Stomach (tissue), 8 donors: ENCODE measurements at regions not wholly inside any gene's neighbourhood (a gene's known extent, or its start where the extent isn't known, plus 50 kb on each side); places are given as distances from the start of the nearest gene placed in this dataset.

Source experiments
- DNase-seq, 2 donors: peaks; one replicate each; pipeline versions ENCODE4 v3.0.0 to v3.0.0-alpha.2; 2013 to 2019
- H3K27ac ChIP-seq, 5 donors: fragments of 200-600 bp in 4 of 5; sonication (generic) in 4 of 5; one replicate each; pipeline ENCODE4 v1.5.1; 2013 to 2019; ENCODE audit warnings: mild to moderate bottlenecking in 1 of 5, moderate library complexity in 1 of 5
- H3K27me3 ChIP-seq, 3 donors: fragments of 200-600 bp; sonication (generic); one replicate each; pipeline ENCODE4 v1.5.1; 2017 to 2019; ENCODE audit warnings: mixed run types in 1 of 3
- H3K36me3 ChIP-seq, 4 donors: fragments of 200-600 bp; sonication (generic); 1 replicate in 3 of 4; 2 replicates in 1 of 4; pipeline ENCODE4 v1.5.1; 2016 to 2019
- H3K4me1 ChIP-seq, 4 donors: fragments of 200-600 bp; sonication (generic); one replicate each; pipeline ENCODE4 v1.5.1; 2016 to 2019
- H3K4me3 ChIP-seq, 4 donors: fragments of 200-600 bp; sonication (generic) in 3 of 4; one replicate each; pipeline ENCODE4 v1.5.1; 2016 to 2019; ENCODE audit warnings: mild to moderate bottlenecking in 1 of 4
- H3K9me3 ChIP-seq, 4 donors: fragments of 200-600 bp; sonication (generic); one replicate each; pipeline ENCODE4 v1.5.1; 2016 to 2019
- EP300 ChIP-seq: sonication (generic); formaldehyde crosslinking; IDR thresholded peaks from one replicate; pipeline ENCODE4 v1.6.1; 2017; ENCODE audit warnings: antibody characterized with exemption
- POLR2A ChIP-seq, 4 donors: fragments of 450-650 bp; IDR thresholded peaks; one replicate each; pipeline ENCODE4 v1.6.1; 2016; ENCODE audit warnings: antibody characterized with exemption in 4 of 4, control low read depth in 2 of 4, mild to moderate bottlenecking in 1 of 4, moderate library complexity in 1 of 4
- POLR2AphosphoS5 ChIP-seq, 3 donors: sonication (generic); formaldehyde crosslinking; IDR thresholded peaks; one replicate each; pipeline ENCODE4 v1.6.1; 2016; ENCODE audit warnings: antibody characterized with exemption in 3 of 3
- WGBS, 5 donors: extraction: QIAGEN DNeasy Blood & Tissue Kit in 3 of 5; methylation state at CpG; one replicate each; pipeline versions ENCODE4 v1.1.5 to v1.1.7; 2013 to 2018; 5-methylcytosine and 5-hydroxymethylcytosine counted together
- intact Hi-C: fragments of 100-400 bp; cut with DNase I; formaldehyde crosslinking; loops from one replicate; pipeline ENCODE4 v1.15.1; 2023; ENCODE audit warnings: low total_unique reads
- TF ChIP-seq, protein P1 (sequence below), 7 experiments: fragments of 450-650 bp in 4 of 7; fragments of 200-600 bp in 3 of 7; sonication (generic) in 3 of 7; IDR thresholded peaks; one replicate each; pipeline ENCODE4 v1.5.1; 2016 to 2019; ENCODE audit warnings: antibody characterized with exemption in 7 of 7, control low read depth in 2 of 7, mild to moderate bottlenecking in 1 of 7
- donor health status: healthy with polysubstance abuse.
- donor health status: Bipolar disorder and iron deficiency.
- donor health status: healthy.

DNA sequence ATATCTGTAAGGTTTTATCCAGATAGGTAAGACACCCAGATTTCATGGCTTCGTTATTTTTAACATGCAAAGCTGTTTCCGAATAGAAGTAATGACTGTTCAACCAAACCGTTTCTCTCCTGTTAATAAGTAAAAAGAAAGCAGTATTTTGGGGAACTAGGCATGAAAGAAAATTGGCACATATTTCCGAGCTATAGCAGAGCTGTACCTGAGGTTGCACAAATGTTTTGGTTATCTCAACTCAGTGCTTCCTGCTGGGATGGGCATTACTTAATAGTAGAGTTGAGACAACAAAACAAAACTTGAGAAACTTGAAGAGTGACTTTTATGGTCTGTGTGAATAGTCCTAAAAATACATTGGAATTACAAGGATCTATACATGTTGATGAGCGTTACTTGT, 564.3 kb upstream of the SORCS1 start:
- H3K27me3 ChIP-seq: no peaks in the 10 kb centered on the region
- H3K4me1 ChIP-seq: no peaks in the 10 kb centered on the region
- TF ChIP-seq, protein P1, sequence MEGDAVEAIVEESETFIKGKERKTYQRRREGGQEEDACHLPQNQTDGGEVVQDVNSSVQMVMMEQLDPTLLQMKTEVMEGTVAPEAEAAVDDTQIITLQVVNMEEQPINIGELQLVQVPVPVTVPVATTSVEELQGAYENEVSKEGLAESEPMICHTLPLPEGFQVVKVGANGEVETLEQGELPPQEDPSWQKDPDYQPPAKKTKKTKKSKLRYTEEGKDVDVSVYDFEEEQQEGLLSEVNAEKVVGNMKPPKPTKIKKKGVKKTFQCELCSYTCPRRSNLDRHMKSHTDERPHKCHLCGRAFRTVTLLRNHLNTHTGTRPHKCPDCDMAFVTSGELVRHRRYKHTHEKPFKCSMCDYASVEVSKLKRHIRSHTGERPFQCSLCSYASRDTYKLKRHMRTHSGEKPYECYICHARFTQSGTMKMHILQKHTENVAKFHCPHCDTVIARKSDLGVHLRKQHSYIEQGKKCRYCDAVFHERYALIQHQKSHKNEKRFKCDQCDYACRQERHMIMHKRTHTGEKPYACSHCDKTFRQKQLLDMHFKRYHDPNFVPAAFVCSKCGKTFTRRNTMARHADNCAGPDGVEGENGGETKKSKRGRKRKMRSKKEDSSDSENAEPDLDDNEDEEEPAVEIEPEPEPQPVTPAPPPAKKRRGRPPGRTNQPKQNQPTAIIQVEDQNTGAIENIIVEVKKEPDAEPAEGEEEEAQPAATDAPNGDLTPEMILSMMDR (IDR thresholded peaks at IDR 0.05): no peak
- no peak for TF ChIP-seq POLR2A (IDR thresholded peaks at IDR 0.05)
- TF ChIP-seq POLR2AphosphoS5 (IDR thresholded peaks at IDR 0.05): no peak
- TF ChIP-seq EP300: no peak
- intact Hi-C loops: no loop called here
- peaks cover 0 to 11% (median 2%) of the 10 kb centered on the region in 4 donors for H3K9me3 ChIP-seq
- no peak overlapping the region for H3K27ac ChIP-seq
- DNase-seq: peak in 1 of 2 donors; percentile 47
- H3K4me3 ChIP-seq: no peak overlapping the region
- no peaks in the 10 kb centered on the region for H3K36me3 ChIP-seq
- 20 to 53% (median 30%) methylated on average over 5 of the region's 5 CpGs for WGBS, 5 donors

DNA sequence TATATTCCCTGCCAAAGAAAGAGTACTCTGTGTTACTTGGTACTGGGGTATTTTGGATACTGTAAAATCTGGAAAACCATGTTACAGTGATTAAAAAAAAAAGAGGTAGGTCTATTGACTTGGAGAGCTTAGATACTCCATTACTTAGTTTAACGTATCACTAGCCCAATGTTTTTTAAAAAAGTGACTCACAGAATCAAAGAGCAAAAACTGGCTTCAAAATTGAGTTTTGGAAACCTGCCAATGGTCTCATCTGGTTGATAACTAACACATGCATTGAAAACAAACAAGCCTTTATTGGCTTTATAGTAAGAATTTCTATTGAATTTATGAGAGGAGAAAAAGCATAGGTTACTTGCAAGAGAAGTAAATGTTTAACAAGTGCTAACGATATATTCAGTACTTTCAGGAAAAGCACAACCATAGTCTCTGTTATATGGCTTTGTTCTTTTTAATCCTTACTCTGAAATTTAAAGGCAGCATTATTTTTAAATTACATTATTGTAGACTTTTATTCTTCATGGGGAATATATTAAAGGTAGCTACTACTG, 563.3 kb upstream of the SORCS1 start:
- TF ChIP-seq POLR2AphosphoS5 (IDR thresholded peaks at IDR 0.05): no peak
- no peak for TF ChIP-seq POLR2A (IDR thresholded peaks at IDR 0.05)
- no peak for TF ChIP-seq EP300
- TF ChIP-seq, protein P1 (IDR thresholded peaks at IDR 0.05): no peak
- Histone ChIP-seq H3K27me3 (no peaks in the 10 kb centered on the region), H3K4me3 (no peak overlapping the region), H3K36me3 (no peaks in the 10 kb centered on the region), H3K9me3 (peaks cover 0 to 6% (median 0%) of the 10 kb centered on the region in 4 donors), H3K27ac (no peak overlapping the region), H3K4me1 (no peaks in the 10 kb centered on the region)
- intact Hi-C loops: no loop called here
- DNase-seq: peak in 1 of 2 donors; percentile 56
- 13 to 24% (median 21%) methylated on average over 2 of the region's 2 CpGs for WGBS, 5 donors

DNA sequence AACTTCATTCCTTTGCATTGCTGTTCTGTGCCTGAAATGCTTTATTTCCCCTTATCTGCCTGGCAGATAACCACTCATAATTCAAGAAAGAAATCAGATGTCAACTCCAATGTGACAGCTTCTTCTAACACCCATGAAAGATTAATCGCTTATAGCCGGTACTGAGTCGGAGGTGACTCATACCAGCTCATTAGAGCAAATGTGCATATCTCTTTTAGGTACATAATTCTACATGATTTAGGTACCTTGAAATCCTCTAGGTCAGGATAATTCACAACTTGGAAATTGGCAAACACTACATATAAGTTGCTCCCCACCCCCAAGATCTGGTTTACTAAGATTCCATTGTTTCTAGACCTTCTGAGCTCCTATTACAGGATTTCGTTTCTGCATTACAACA, 554.4 kb upstream of the SORCS1 start:
- 24 to 50% (median 37%) methylated on average over 4 of the region's 4 CpGs for WGBS, 5 donors
- TF ChIP-seq POLR2AphosphoS5 (IDR thresholded peaks at IDR 0.05) (no peak), POLR2A (IDR thresholded peaks at IDR 0.05) (no peak), EP300 (no peak)
- TF ChIP-seq, protein P1 (IDR thresholded peaks at IDR 0.05): no peak
- no peak for DNase-seq
- H3K4me3 ChIP-seq: no peak overlapping the region
- H3K27ac ChIP-seq: no peak overlapping the region
- intact Hi-C loops: no loop called here
- H3K4me1 ChIP-seq: no peaks in the 10 kb centered on the region
- no peaks in the 10 kb centered on the region for H3K27me3 ChIP-seq
- no peaks in the 10 kb centered on the region for H3K9me3 ChIP-seq
- no peaks in the 10 kb centered on the region for H3K36me3 ChIP-seq

DNA sequence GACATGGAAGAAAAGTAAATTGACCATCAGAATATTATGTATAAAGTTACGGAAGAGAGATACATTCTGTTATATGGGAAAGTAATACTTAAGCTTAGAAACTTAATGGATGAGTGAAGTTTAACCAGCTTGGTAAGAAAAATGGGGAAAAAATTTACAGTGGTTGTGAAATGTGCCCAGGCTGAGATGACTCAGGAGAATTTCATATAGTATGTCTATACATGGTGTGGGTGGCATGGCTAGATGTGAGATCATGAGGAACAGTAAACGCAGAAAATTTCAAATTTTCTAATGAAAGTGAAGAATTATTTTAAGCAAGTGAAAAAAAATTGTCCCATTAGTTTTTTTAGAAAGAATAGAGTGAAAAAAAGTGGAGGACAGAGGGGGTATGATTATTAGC, 552.5 kb upstream of the SORCS1 start:
- 86 to 94% (median 92%) methylated on average over 2 of the region's 2 CpGs for WGBS, 5 donors
- no peaks in the 10 kb centered on the region for H3K36me3 ChIP-seq
- no peak for TF ChIP-seq EP300
- TF ChIP-seq POLR2A (IDR thresholded peaks at IDR 0.05): no peak
- TF ChIP-seq, protein P1 (IDR thresholded peaks at IDR 0.05): no peak
- TF ChIP-seq POLR2AphosphoS5 (IDR thresholded peaks at IDR 0.05): no peak
- H3K9me3 ChIP-seq: no peaks in the 10 kb centered on the region
- H3K27ac ChIP-seq: no peak overlapping the region
- H3K27me3 ChIP-seq: no peaks in the 10 kb centered on the region
- no peak for DNase-seq
- H3K4me1 ChIP-seq: no peaks in the 10 kb centered on the region
- intact Hi-C loops: no loop called here
- H3K4me3 ChIP-seq: no peak overlapping the region
